ENCODE measurements at regions not wholly inside any gene's neighbourhood (a gene's known extent, or its start where the extent isn't known, plus 50 kb on each side); places are given as distances from the start of the nearest gene placed in this dataset.
A peak's percentile ranks its signal among the peaks of the same experiment; 100 is the strongest.

DNA sequence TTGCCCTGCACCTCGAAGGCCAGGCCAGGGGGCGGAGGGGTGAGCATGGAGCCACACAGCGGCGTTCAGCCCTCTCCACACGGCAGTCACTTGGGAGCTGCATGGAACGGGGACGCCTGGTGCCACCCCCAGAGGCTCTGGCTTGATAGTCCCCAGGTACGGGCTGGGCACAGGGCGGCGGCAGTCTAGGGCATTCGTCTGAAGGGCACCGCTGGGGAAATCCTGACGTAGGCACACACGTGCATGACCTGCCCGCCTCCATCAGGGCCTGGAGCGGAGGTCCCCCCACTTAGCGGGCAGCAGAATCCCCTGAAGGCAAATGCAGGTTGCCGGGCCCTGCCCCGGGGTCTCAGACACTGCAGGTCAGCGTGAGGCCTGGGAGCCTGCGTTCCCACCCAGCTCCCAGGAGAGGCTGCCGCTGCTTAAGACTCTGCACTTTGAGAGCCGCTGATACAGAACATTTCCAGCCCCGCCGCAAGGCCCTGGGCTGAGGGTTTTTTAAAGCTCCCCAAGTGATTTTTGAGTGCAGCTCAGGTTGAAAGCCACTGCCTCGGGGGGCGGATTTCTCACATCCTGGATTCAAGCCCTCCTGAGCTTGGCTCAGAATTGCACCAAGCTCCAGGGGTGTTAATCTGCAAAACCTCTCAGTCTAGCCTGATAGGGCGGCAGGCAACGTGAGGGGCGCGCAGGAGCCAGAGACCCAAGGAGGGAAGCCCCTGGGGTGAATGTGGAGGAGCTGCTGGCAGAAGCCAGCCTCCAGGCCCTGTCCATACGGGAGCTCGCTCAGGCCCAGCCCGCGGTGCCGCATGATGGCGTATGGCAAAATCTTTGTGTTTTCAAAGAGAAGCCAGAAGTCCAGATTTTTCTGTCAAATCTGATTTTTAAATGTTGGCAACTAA lies 182.3 kb upstream of the GSE1 start:
- TF ChIP-seq, protein P1, sequence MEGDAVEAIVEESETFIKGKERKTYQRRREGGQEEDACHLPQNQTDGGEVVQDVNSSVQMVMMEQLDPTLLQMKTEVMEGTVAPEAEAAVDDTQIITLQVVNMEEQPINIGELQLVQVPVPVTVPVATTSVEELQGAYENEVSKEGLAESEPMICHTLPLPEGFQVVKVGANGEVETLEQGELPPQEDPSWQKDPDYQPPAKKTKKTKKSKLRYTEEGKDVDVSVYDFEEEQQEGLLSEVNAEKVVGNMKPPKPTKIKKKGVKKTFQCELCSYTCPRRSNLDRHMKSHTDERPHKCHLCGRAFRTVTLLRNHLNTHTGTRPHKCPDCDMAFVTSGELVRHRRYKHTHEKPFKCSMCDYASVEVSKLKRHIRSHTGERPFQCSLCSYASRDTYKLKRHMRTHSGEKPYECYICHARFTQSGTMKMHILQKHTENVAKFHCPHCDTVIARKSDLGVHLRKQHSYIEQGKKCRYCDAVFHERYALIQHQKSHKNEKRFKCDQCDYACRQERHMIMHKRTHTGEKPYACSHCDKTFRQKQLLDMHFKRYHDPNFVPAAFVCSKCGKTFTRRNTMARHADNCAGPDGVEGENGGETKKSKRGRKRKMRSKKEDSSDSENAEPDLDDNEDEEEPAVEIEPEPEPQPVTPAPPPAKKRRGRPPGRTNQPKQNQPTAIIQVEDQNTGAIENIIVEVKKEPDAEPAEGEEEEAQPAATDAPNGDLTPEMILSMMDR (IDR thresholded peaks at IDR 0.05; ENCODE audit: unreplicated experiment in 3 of 3): no peak
- peaks cover 10% of the 10 kb centered on the region for H3K27me3 Mint-ChIP-seq (ENCODE audit: low read depth)
- no peak overlapping the region for H3K27ac Mint-ChIP-seq
- no peaks in the 10 kb centered on the region for H3K9me3 Mint-ChIP-seq
- peaks cover 34% of the 10 kb centered on the region for H3K4me1 Mint-ChIP-seq
- H3K36me3 Mint-ChIP-seq (ENCODE audit: low read depth): no peaks in the 10 kb centered on the region
- no peak overlapping the region for H3K4me3 Mint-ChIP-seq

DNA sequence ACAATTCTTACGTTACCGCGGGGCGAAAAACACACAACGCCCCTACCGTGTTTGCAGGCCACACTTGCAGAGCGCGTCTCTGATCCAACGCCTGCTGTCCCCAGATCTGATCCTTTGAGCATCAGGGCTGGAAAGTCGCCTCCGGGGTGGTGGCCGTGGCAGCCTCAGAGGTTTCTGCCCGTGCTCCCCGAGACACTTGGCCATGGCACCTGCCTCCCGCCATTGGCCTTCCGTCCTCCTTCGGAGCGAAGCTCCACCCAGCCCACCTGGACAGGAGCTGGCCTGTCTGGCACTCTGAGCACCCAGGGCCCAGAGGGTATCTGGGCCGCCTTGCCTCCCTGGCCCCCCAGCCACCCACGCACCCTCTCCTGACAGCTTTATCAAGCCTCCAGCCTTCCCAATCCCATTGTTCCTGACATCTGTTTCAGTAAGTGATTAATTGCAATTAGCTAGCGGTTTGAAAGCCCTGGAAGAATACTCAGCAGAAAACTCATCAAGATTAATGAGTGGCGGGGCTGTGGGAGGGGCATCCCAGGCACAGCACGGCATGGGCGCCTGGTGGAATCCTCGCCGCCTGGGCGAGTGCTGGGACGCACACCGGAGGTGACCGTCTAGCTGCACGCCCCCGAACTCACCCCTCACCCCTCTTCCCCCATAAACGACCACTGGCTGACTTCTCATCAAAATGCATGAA lies 181.5 kb upstream of the GSE1 start:
- Mint-ChIP-seq H3K9me3 (no peaks in the 10 kb centered on the region), H3K27me3 (ENCODE audit: low read depth) (peaks cover 5% of the 10 kb centered on the region), H3K27ac (no peak overlapping the region), H3K4me1 (peaks cover 42% of the 10 kb centered on the region), H3K36me3 (ENCODE audit: low read depth) (no peaks in the 10 kb centered on the region), H3K4me3 (no peak overlapping the region)
- TF ChIP-seq, protein P1 (IDR thresholded peaks at IDR 0.05; ENCODE audit: unreplicated experiment in 3 of 3): no peak

DNA sequence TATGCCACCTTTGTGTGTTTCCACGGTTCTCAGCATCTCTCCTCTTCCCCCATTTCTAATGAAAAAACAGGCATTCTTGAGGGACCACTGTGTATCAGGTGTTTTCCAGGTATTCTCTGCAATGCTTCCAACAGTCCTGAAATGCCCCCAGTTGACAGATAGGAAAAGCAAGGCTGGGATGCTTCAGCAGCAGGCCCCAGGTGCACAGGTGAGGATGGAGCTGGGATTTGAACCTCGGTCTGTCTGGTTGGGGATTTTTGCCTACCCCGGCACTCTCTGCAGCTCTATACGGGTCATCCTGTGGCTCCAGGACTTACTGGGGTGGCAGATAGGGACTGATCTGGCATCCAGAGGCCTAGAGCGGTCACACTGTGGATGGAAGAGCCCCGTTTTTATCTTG lies 180.5 kb upstream of the GSE1 start:
- TF ChIP-seq, protein P1 (IDR thresholded peaks at IDR 0.05; ENCODE audit: unreplicated experiment in 3 of 3): no peak
- H3K4me1 Mint-ChIP-seq: peaks cover 49% of the 10 kb centered on the region

DNA sequence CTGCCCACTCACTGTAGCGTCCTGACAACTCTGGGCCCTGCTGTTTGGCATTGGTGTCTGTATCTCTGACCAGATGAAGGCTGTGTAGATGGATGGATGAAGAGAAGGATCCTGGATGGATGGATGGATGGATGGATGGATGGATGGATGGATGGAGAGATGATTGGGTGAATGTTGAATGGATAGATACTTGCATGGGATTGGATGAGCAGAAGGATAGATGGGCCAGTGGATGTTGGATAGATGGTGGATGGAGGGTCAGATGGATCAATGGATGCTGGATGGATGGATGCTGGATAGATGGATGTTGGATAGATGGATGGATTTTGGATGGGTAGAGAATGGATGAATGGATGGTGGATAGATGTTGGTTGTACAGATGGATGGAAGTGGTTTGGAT lies 179.6 kb upstream of the GSE1 start:
- Mint-ChIP-seq H3K27me3 (ENCODE audit: low read depth) (peaks cover 5% of the 10 kb centered on the region), H3K4me3 (no peak overlapping the region), H3K36me3 (ENCODE audit: low read depth) (no peaks in the 10 kb centered on the region), H3K4me1 (peaks cover 56% of the 10 kb centered on the region), H3K27ac (peak overlapping the region in 1 of 3 experiments; percentile 20), H3K9me3 (no peaks in the 10 kb centered on the region)
- TF ChIP-seq, protein P1 (IDR thresholded peaks at IDR 0.05; ENCODE audit: unreplicated experiment in 3 of 3): no peak

More for the DNA sequence above, 180.5 kb upstream of the GSE1 start:
- no peaks in the 10 kb centered on the region for H3K36me3 Mint-ChIP-seq (ENCODE audit: low read depth)
- H3K9me3 Mint-ChIP-seq: no peaks in the 10 kb centered on the region
- no peak overlapping the region for H3K4me3 Mint-ChIP-seq
- H3K27ac Mint-ChIP-seq: no peak overlapping the region
- peaks cover 5% of the 10 kb centered on the region for H3K27me3 Mint-ChIP-seq (ENCODE audit: low read depth)

DNA sequence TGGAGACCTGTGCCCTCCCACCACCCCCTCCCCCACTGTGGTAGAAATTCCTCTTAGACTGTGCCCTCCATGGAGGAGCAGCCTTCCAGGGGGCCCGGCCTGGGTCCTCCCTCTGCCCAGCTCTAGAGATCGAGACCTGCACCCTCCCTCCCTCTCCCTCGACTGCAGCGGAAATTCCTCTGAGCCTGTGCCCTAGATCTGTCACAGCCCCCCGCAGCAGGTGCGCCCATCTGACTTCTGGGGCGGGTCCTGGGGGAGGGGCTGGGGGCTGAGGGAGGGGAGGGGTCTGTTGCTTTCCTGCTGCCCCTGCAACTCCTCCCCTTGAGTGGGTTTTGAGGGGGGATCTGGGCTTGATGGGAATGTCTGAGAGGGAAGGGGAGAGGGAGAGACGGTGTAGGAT lies 177.8 kb upstream of the GSE1 start:
- H3K9me3 Mint-ChIP-seq: no peaks in the 10 kb centered on the region
- peaks cover 3% of the 10 kb centered on the region for H3K36me3 Mint-ChIP-seq (ENCODE audit: low read depth)
- H3K27ac Mint-ChIP-seq: peak overlapping the region in 2 of 3 experiments; percentile 79
- TF ChIP-seq, protein P1 (IDR thresholded peaks at IDR 0.05; ENCODE audit: unreplicated experiment in 3 of 3): no peak
- no peak overlapping the region for H3K4me3 Mint-ChIP-seq
- peaks cover 60% of the 10 kb centered on the region for H3K4me1 Mint-ChIP-seq
- peaks cover 5% of the 10 kb centered on the region for H3K27me3 Mint-ChIP-seq (ENCODE audit: low read depth)

Data from nephron (organoid).